ENCODE measurements at regions not wholly inside any gene's neighbourhood (a gene's known extent, or its start where the extent isn't known, plus 50 kb on each side); places are given as distances from the start of the nearest gene placed in this dataset.

DNA sequence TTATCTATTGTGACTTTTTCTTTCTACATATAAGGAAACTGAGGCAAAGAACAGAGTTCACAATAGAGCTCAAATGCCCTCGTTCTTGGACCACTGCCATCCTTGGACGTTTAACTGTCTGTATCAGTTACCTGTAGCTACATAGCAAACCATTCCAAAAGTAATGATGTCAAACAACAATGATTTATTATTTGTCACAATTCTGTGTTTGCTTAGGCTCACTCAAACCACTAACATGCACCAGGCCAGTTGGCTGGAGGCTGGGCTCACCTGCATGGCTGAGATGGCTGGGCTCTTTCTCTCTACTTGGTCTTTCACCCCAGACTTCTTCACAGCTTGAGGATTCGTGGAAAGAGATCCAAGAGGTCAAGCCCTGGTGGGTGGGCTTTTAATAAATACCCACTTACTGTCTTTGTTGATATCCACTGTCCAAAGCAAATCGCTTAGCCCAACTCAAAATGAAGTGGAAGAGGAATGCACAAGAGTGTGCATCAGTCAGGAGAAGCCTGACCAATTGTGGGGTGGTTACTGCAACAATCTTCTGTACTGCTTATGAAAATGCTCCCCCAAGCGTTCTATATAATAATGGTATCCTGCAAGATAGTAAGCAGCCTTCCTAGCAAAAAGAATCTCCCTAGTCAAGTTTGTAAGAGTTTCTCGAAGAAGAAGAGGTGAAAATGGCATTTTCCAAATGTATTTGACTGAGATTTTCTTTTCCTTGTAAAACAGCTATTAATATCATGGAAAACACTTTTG lies 163.5 kb upstream of the NT5C1B start:
- no peak overlapping the region for H3K4me3 ChIP-seq (ENCODE audit: low read length)
- no peaks in the 10 kb centered on the region for H3F3A ChIP-seq (ENCODE audit: control insufficient read depth, insufficient read depth)
- no peaks in the 10 kb centered on the region for H3K9me3 ChIP-seq (ENCODE audit: control insufficient read depth, insufficient read depth, low read length)
- no peaks in the 10 kb centered on the region for H3K79me2 ChIP-seq (ENCODE audit: control insufficient read depth, low read length)
- TF ChIP-seq CTCF (IDR thresholded peaks at IDR 0.05; ENCODE audit: low read depth, low read length, poor library complexity, severe bottlenecking): no peak
- no peak for TF ChIP-seq EZH2phosphoT487 (IDR thresholded peaks at IDR 0.05; ENCODE audit: borderline replicate concordance, low read length)
- H3K4me2 ChIP-seq (ENCODE audit: low read length): no peak overlapping the region
- no peaks in the 10 kb centered on the region for H3K27me3 ChIP-seq (ENCODE audit: control insufficient read depth, low read length)
- no peaks in the 10 kb centered on the region for H3K36me3 ChIP-seq (ENCODE audit: control insufficient read depth, low read length)
- no peaks in the 10 kb centered on the region for H3K9me2 ChIP-seq (replicated peaks; ENCODE audit: control insufficient read depth, low read length)
- H3K4me1 ChIP-seq (ENCODE audit: control insufficient read depth, low read length): no peaks in the 10 kb centered on the region
- H4K20me1 ChIP-seq (ENCODE audit: control insufficient read depth, insufficient read depth, low read depth, low read length): no peaks in the 10 kb centered on the region
- H3K27ac ChIP-seq (ENCODE audit: low read depth, low read length): no peak overlapping the region

- Histone ChIP-seq H3K4me3 (ENCODE audit: low read length) (no peak overlapping the region), H3K4me2 (ENCODE audit: low read length) (no peak overlapping the region), H3F3A (ENCODE audit: control insufficient read depth, insufficient read depth) (no peaks in the 10 kb centered on the region), H3K9me2 (replicated peaks; ENCODE audit: control insufficient read depth, low read length) (no peaks in the 10 kb centered on the region), H3K79me2 (ENCODE audit: control insufficient read depth, low read length) (no peaks in the 10 kb centered on the region), H4K20me1 (ENCODE audit: control insufficient read depth, insufficient read depth, low read depth, low read length) (no peaks in the 10 kb centered on the region), H3K27ac (ENCODE audit: low read depth, low read length) (no peak overlapping the region), H3K9me3 (ENCODE audit: control insufficient read depth, insufficient read depth, low read length) (no peaks in the 10 kb centered on the region), H3K36me3 (ENCODE audit: control insufficient read depth, low read length) (no peaks in the 10 kb centered on the region), H3K4me1 (ENCODE audit: control insufficient read depth, low read length) (no peaks in the 10 kb centered on the region), H3K27me3 (ENCODE audit: control insufficient read depth, low read length) (no peaks in the 10 kb centered on the region)
- TF ChIP-seq EZH2phosphoT487 (IDR thresholded peaks at IDR 0.05; ENCODE audit: borderline replicate concordance, low read length): no peak
- TF ChIP-seq CTCF (IDR thresholded peaks at IDR 0.05; ENCODE audit: low read depth, low read length, poor library complexity, severe bottlenecking): no peak
Measured at GRCh38 chr2:18752022-18752493, 162.7 kb upstream of the NT5C1B start.

DNA sequence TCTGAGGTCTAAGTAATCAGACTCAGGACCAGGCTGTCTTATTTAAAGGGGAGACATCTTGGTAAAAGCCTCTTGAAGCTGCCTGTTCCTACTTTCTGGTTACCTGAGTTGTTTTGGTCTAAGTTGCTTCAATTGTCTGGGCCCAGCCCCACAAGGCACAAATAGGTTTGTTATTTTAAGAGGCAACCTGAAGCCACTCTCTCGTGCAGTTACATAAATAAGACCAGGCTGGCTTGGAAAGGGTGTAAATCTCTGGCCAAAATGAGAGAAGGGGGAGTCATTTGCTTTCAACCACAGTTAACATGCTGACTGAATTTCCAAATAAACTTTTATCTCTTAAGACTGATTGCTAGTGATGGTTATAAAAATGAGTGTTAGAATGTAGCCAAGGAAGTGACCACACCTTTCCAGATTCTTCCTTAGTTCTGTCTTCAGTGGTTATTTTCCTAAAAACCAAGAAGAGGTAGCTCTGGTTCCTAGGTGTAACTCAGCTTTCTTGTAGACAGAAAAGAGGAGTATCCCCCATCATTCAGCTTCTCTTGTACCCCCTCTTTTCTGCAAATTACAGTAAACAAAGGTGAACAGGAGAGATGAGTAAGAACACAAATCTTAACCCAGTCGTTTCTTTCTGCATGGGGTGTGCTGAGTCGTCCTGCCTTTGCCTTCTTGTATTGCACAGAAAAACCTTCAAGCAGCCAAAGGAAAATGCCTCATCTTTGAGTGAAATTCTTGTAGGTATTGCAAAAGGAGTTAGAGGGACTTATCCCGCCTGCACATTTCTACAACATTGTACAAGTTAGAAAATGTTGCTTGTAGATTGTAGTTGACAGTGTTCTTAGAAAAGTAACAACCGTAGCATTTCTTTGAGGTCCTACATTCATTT lies 161.5 kb upstream of the NT5C1B start:
- Histone ChIP-seq H3K9me2 (replicated peaks; ENCODE audit: control insufficient read depth, low read length) (no peaks in the 10 kb centered on the region), H3K4me1 (ENCODE audit: control insufficient read depth, low read length) (no peaks in the 10 kb centered on the region), H3K27ac (ENCODE audit: low read depth, low read length) (no peak overlapping the region), H4K20me1 (ENCODE audit: control insufficient read depth, insufficient read depth, low read depth, low read length) (no peaks in the 10 kb centered on the region), H3K79me2 (ENCODE audit: control insufficient read depth, low read length) (no peaks in the 10 kb centered on the region), H3F3A (ENCODE audit: control insufficient read depth, insufficient read depth) (no peaks in the 10 kb centered on the region), H3K4me3 (ENCODE audit: low read length) (no peak overlapping the region), H3K27me3 (ENCODE audit: control insufficient read depth, low read length) (no peaks in the 10 kb centered on the region), H3K36me3 (ENCODE audit: control insufficient read depth, low read length) (no peaks in the 10 kb centered on the region), H3K9me3 (ENCODE audit: control insufficient read depth, insufficient read depth, low read length) (no peaks in the 10 kb centered on the region), H3K4me2 (ENCODE audit: low read length) (no peak overlapping the region)
- TF ChIP-seq CTCF (IDR thresholded peaks at IDR 0.05; ENCODE audit: low read depth, low read length, poor library complexity, severe bottlenecking): no peak
- TF ChIP-seq EZH2phosphoT487 (IDR thresholded peaks at IDR 0.05; ENCODE audit: borderline replicate concordance, low read length): no peak

All from DOHH2 (cell line).